A673 (cell line): ENCODE measurements at regions not wholly inside any gene's neighbourhood (a gene's known extent, or its start where the extent isn't known, plus 50 kb on each side); places are given as distances from the start of the nearest gene placed in this dataset.

Experiments used
- BruUV-seq: library from RNA; stranded (reverse); fragments of 400-500 nt; replicated peaks from 2 replicates; lab custom pipeline; 2021; lab: Mats Ljungman, UMichigan
- CTCF ChIA-PET: fragments of 300-600 bp; sonication (Branson Sonifier 250); formaldehyde crosslinking; loops from one replicate; lab custom pipeline; 2022; ENCODE audit warnings: antibody characterized with exemption; lab: Charles Lee
- POLR2A ChIA-PET: fragments of 300-600 bp; sonication (Branson Sonifier 250); formaldehyde crosslinking; loops from one replicate; lab custom pipeline; 2022; ENCODE audit warnings: antibody characterized with exemption; ENCODE audit not compliant: low non-redundant PET; lab: Charles Lee
- DNase-seq: peaks from one replicate; pipeline ENCODE4 v3.0.0-alpha.2; 2015; ENCODE audit warnings: low spot score
- H3K27ac ChIP-seq: fragments of 200-600 bp; sonication (generic); 2 replicates; pipeline ENCODE4 v1.5.1; 2016; ENCODE audit warnings: mixed run types, low read depth, mild to moderate bottlenecking, mixed read lengths, antibody characterized with exemption, low read length; ENCODE audit not compliant: poor library complexity, severe bottlenecking
- H3K27me3 ChIP-seq: fragments of 200-600 bp; sonication (generic); replicated peaks from 2 replicates; pipeline ENCODE4 v1.6.1; 2017; ENCODE audit warnings: mixed run types, low read depth, mild to moderate bottlenecking, mixed read lengths, antibody characterized with exemption, low read length; ENCODE audit not compliant: insufficient read depth, poor library complexity
- H3K36me3 ChIP-seq: fragments of 200-600 bp; sonication (generic); 2 replicates; pipeline ENCODE4 v1.6.1; 2016; ENCODE audit warnings: mixed run types, mild to moderate bottlenecking, mixed read lengths, antibody characterized with exemption, low read length; ENCODE audit not compliant: insufficient read depth, poor library complexity, severe bottlenecking
- H3K4me1 ChIP-seq: fragments of 200-600 bp; sonication (generic); 2 replicates; pipeline ENCODE4 v1.6.1; 2017; ENCODE audit warnings: mixed run types, mild to moderate bottlenecking, mixed read lengths, antibody characterized with exemption, low read length; ENCODE audit not compliant: insufficient read depth, poor library complexity, severe bottlenecking
- H3K4me3 ChIP-seq: fragments of 200-600 bp; sonication (generic); 2 replicates; pipeline ENCODE4 v1.5.1; 2016; ENCODE audit warnings: low read depth, mixed run types, mild to moderate bottlenecking, mixed read lengths, low read length; ENCODE audit not compliant: poor library complexity, severe bottlenecking
- H3K9me3 ChIP-seq: fragments of 200-600 bp; sonication (generic); 2 replicates; pipeline ENCODE4 v1.6.1; 2016; ENCODE audit warnings: mixed run types, low read depth, mild to moderate bottlenecking, mixed read lengths, antibody characterized with exemption, low read length; ENCODE audit not compliant: poor library complexity, severe bottlenecking
- CTCF ChIP-seq: fragments of 300-800, 200-600 bp; sonication (generic); conservative IDR thresholded peaks from 2 replicates; pipeline ENCODE4 v1.5.1; 2017; ENCODE audit warnings: low read depth, mild to moderate bottlenecking, antibody characterized with exemption, low read length, moderate library complexity, mixed read lengths
- EZH2 ChIP-seq: fragments of 200-600 bp; sonication (generic); IDR thresholded peaks from 2 replicates; pipeline ENCODE4 v1.6.1; 2017; ENCODE audit warnings: borderline replicate concordance, low read depth, mild to moderate bottlenecking, mixed read lengths, antibody characterized with exemption, low read length; ENCODE audit not compliant: poor library complexity, severe bottlenecking
- intact Hi-C: fragments of 100-400 bp; cut with micrococcal nuclease; formaldehyde crosslinking; loops from one replicate; pipeline ENCODE4 v1.10.0; 2022; ENCODE audit not compliant: unreplicated experiment

GRCh38 chr4:138499627-138500026 lies 257.5 kb upstream of the SLC7A11 start:
- peaks cover 3% of the 10 kb centered on the region for H3K9me3 ChIP-seq
- no peaks in the 10 kb centered on the region for H3K36me3 ChIP-seq
- no peak overlapping the region for H3K4me3 ChIP-seq
- no peaks in the 10 kb centered on the region for H3K27me3 ChIP-seq
- POLR2A ChIA-PET: no interaction called here
- peaks cover 1% of the 10 kb centered on the region for H3K4me1 ChIP-seq
- intact Hi-C loops: loop anchor here (5.0 to 10.0 kb wide), 2 partner anchors 315 to 462 kb away; no protein-coding TSS in a partner anchor
- no peak overlapping the region for H3K27ac ChIP-seq
- DNase-seq: no peak
- no peak for TF ChIP-seq EZH2
- TF ChIP-seq CTCF: no peak
- CTCF ChIA-PET: no interaction called here
- no TSS peak for BruUV-seq

- Histone ChIP-seq H3K4me3 (no peak overlapping the region), H3K9me3 (peaks cover 3% of the 10 kb centered on the region), H3K27me3 (no peaks in the 10 kb centered on the region), H3K36me3 (no peaks in the 10 kb centered on the region), H3K27ac (no peak overlapping the region), H3K4me1 (peaks cover 14% of the 10 kb centered on the region)
- no TSS peak for BruUV-seq
- DNase-seq: peak; percentile 86
- ChIA-PET CTCF (interaction anchor here (0.5 to 1.4 kb wide), 7 partner anchors 27 to 609 kb away, joined by 3 to 12 read pairs (median 4); partner anchors contain the start of gene SLC7A11), POLR2A (interaction anchor here (0.6 to 0.9 kb wide), 2 partner anchors 253 to 465 kb away, joined by 3 read pairs; partner anchors contain the start of gene SLC7A11)
- TF ChIP-seq CTCF (peak; percentile 61), EZH2 (no peak)
- intact Hi-C loops: loop anchor here (5.0 to 10.0 kb wide), 2 partner anchors 310 to 458 kb away; no protein-coding TSS in a partner anchor
Measured at GRCh38 chr4:138494931-138495330, 252.8 kb upstream of the SLC7A11 start.

GRCh38 chr4:138494116-138494515 lies 252.0 kb upstream of the SLC7A11 start:
- no TSS peak for BruUV-seq
- peaks cover 14% of the 10 kb centered on the region for H3K4me1 ChIP-seq
- CTCF ChIA-PET: interaction anchor here (1.3 to 1.4 kb wide), 2 partner anchors 28 to 377 kb away, joined by 3 to 8 read pairs; no protein-coding TSS in a partner anchor
- H3K27me3 ChIP-seq: no peaks in the 10 kb centered on the region
- DNase-seq: peak; percentile 12
- intact Hi-C loops: loop anchor here (10.0 kb wide), 1 partner anchor 309 kb away; no protein-coding TSS in a partner anchor
- no peak for TF ChIP-seq CTCF
- H3K4me3 ChIP-seq: no peak overlapping the region
- POLR2A ChIA-PET: no interaction called here
- H3K9me3 ChIP-seq: peaks cover 3% of the 10 kb centered on the region
- no peak overlapping the region for H3K27ac ChIP-seq
- H3K36me3 ChIP-seq: no peaks in the 10 kb centered on the region
